Calu3 (cell line): ENCODE measurements at regions not wholly inside any gene's neighbourhood (a gene's known extent, or its start where the extent isn't known, plus 50 kb on each side); places are given as distances from the start of the nearest gene placed in this dataset.

ENCODE experiments used
- BruUV-seq: library from RNA; stranded (reverse); fragments of 400-500 nt; replicated peaks from 2 replicates; lab custom pipeline; 2021; lab: Mats Ljungman, UMichigan
- CTCF ChIA-PET: fragments of 300-600 bp; sonication (Branson Sonifier 250); formaldehyde crosslinking; loops from one replicate; lab custom pipeline; 2022; ENCODE audit warnings: antibody characterized with exemption; lab: Charles Lee
- DNase-seq: peaks from one replicate; pipeline ENCODE4 v3.0.0; 2022
- H3K27ac Mint-ChIP-seq: one replicate; pipeline ENCODE4 v1.8.0; 2022; ENCODE audit warnings: mixed read lengths; ENCODE audit not compliant: unreplicated experiment
- H3K27me3 Mint-ChIP-seq: one replicate; pipeline ENCODE4 v1.8.0; 2022; ENCODE audit warnings: mixed read lengths; ENCODE audit not compliant: unreplicated experiment
- H3K36me3 Mint-ChIP-seq: one replicate; pipeline ENCODE4 v1.8.0; 2022; ENCODE audit warnings: mild to moderate bottlenecking, moderate library complexity, mixed read lengths; ENCODE audit not compliant: insufficient read depth, unreplicated experiment
- H3K4me1 Mint-ChIP-seq: one replicate; pipeline ENCODE4 v1.8.0; 2022; ENCODE audit warnings: mild to moderate bottlenecking, low read depth, mixed read lengths; ENCODE audit not compliant: unreplicated experiment
- H3K4me3 Mint-ChIP-seq: one replicate; pipeline ENCODE4 v1.8.0; 2022; ENCODE audit warnings: mild to moderate bottlenecking, low read depth, moderate library complexity, mixed read lengths; ENCODE audit not compliant: unreplicated experiment
- H3K9me3 Mint-ChIP-seq: one replicate; pipeline ENCODE4 v1.8.0; 2022; ENCODE audit warnings: low read depth, mixed read lengths; ENCODE audit not compliant: unreplicated experiment
- CTCF ChIP-seq: fragments of 200-600 bp; IDR thresholded peaks from one replicate; pipeline ENCODE4 v1.8.0; 2022; ENCODE audit warnings: antibody characterized with exemption; ENCODE audit not compliant: unreplicated experiment
- intact Hi-C: fragments of 100-400 bp; cut with micrococcal nuclease; formaldehyde crosslinking; loops from one replicate; pipeline ENCODE4 v1.10.0; 2022; ENCODE audit not compliant: unreplicated experiment

GRCh38 chr20:60073504-60073903 lies 115.3 kb downstream of the CDH26 start:
- H3K27me3 Mint-ChIP-seq, result peaks cover 93% of the 10 kb centered on the region
- intact Hi-C loops, result no loop called here
- H3K36me3 Mint-ChIP-seq, result no peaks in the 10 kb centered on the region
- no peak overlapping the region for H3K27ac Mint-ChIP-seq
- H3K4me1 Mint-ChIP-seq, result no peaks in the 10 kb centered on the region
- no peak overlapping the region for H3K4me3 Mint-ChIP-seq
- TF ChIP-seq CTCF, result no peak
- no peaks in the 10 kb centered on the region for H3K9me3 Mint-ChIP-seq
- DNase-seq, result no peak
- CTCF ChIA-PET, result interaction anchor here (0.7 kb wide), 2 partner anchors 357 to 1098 kb away, joined by 4 to 5 read pairs; no protein-coding TSS in a partner anchor
- no TSS peak for BruUV-seq

GRCh38 chr20:60074276-60074675 lies 116.1 kb downstream of the CDH26 start:
- H3K4me1 Mint-ChIP-seq, result no peaks in the 10 kb centered on the region
- intact Hi-C loops, result no loop called here
- DNase-seq, result no peak
- no TSS peak for BruUV-seq
- H3K27ac Mint-ChIP-seq, result no peak overlapping the region
- no peaks in the 10 kb centered on the region for H3K9me3 Mint-ChIP-seq
- no peaks in the 10 kb centered on the region for H3K36me3 Mint-ChIP-seq
- H3K27me3 Mint-ChIP-seq, result peaks cover 89% of the 10 kb centered on the region
- no peak overlapping the region for H3K4me3 Mint-ChIP-seq
- CTCF ChIA-PET, result no interaction called here
- TF ChIP-seq CTCF, result no peak

GRCh38 chr20:60078351-60079250 lies 120.4 kb downstream of the CDH26 start:
- no peaks in the 10 kb centered on the region for H3K9me3 Mint-ChIP-seq
- intact Hi-C loops, result no loop called here
- CTCF ChIA-PET, result no interaction called here
- no peak for DNase-seq
- no peak for TF ChIP-seq CTCF
- BruUV-seq, result no TSS peak
- H3K27me3 Mint-ChIP-seq, result peaks cover 93% of the 10 kb centered on the region
- no peak overlapping the region for H3K4me3 Mint-ChIP-seq
- no peaks in the 10 kb centered on the region for H3K36me3 Mint-ChIP-seq
- H3K4me1 Mint-ChIP-seq, result no peaks in the 10 kb centered on the region
- no peak overlapping the region for H3K27ac Mint-ChIP-seq

GRCh38 chr20:60080401-60080800 lies 122.2 kb downstream of the CDH26 start:
- DNase-seq, result no peak
- Mint-ChIP-seq H3K4me1 (no peaks in the 10 kb centered on the region), H3K9me3 (no peaks in the 10 kb centered on the region), H3K27me3 (peaks cover 93% of the 10 kb centered on the region), H3K4me3 (no peak overlapping the region), H3K27ac (no peak overlapping the region), H3K36me3 (no peaks in the 10 kb centered on the region)
- no TSS peak for BruUV-seq
- intact Hi-C loops, result no loop called here
- no peak for TF ChIP-seq CTCF
- CTCF ChIA-PET, result interaction anchor here (0.7 kb wide), 1 partner anchor 108 kb away, joined by 3 read pairs; no protein-coding TSS in a partner anchor
